K562 (cell line): ENCODE measurements at regions not wholly inside any gene's neighbourhood (a gene's known extent, or its start where the extent isn't known, plus 50 kb on each side); places are given as distances from the start of the nearest gene placed in this dataset.

ENCODE experiments used
- ATAC-seq: fragments of 200-7000 bp; cut with Tn5 transposase; 3 replicates; pipeline ENCODE4 v1.9.1; 2020; ENCODE audit warnings: moderate library complexity
- BruUV-seq: library from RNA; stranded (reverse); fragments of 400-500 nt; replicated peaks from 2 replicates; lab custom pipeline; 2021; lab: Mats Ljungman, UMichigan
- CTCF ChIA-PET: fragments of 300-600 bp; formaldehyde crosslinking; extraction: SDS; loops from one replicate; lab custom pipeline; 2021; ENCODE audit warnings: low intra/inter-chr PET ratio; lab: Yijun Ruan, JAX
- POLR2A ChIA-PET: fragments of 300-600, 350-650 bp; sonication (Branson Sonifier 250); formaldehyde crosslinking; extraction: SDS; loops from one replicate; lab custom pipeline; 2021; ENCODE audit warnings: antibody characterized with exemption, inconsistent platforms; lab: Yijun Ruan, JAX
- DNase-seq, 4 experiments: peaks; one replicate each; pipeline versions ENCODE4 v3.0.0 to v3.0.0-alpha.2; 2011 to 2018; ENCODE audit warnings: low spot score in 3 of 4, mixed read lengths in 3 of 4; ENCODE audit errors: extremely low read depth in 1 of 4
- FAIRE-seq: peaks from 2 replicates; lab custom pipeline; 2011; peaks lifted over from hg19 to GRCh38; lab: Jason Lieb, UNC
- H2AFZ ChIP-seq: 2 replicates; pipeline ENCODE4 v1.6.0; 2011; ENCODE audit warnings: low read depth, low read length, control low read depth, inconsistent platforms
- H3K27ac ChIP-seq: fragments of 200-600 bp; 3 replicates; pipeline ENCODE4 v1.8.0; 2011; ENCODE audit warnings: low read depth, mild to moderate bottlenecking, control low read depth, inconsistent platforms, low read length, moderate library complexity, mixed read lengths; ENCODE audit errors: extremely low read depth
- H3K27me3 ChIP-seq, 2 experiments: fragments of 300-600 bp in 1 of 2; 2 replicates in 1 of 2; 3 replicates in 1 of 2; pipeline versions ENCODE4 v1.6.0 to v1.8.0; 2011; ENCODE audit warnings: inconsistent platforms in 2 of 2, low read length in 2 of 2, mild to moderate bottlenecking in 1 of 2, mixed read lengths in 1 of 2, moderate library complexity in 1 of 2; ENCODE audit not compliant: control insufficient read depth in 2 of 2, insufficient read depth in 2 of 2
- H3K36me3 ChIP-seq: fragments of 300-600 bp; 3 replicates; pipeline ENCODE4 v1.8.0; 2011; ENCODE audit warnings: mild to moderate bottlenecking, low read length, inconsistent platforms; ENCODE audit not compliant: control insufficient read depth, insufficient read depth
- H3K4me1 ChIP-seq, 2 experiments: fragments of 200-600 bp in 1 of 2; replicated peaks in 1 of 2; 2 replicates in 1 of 2; 3 replicates in 1 of 2; pipeline versions ENCODE4 v1.5.1 to v1.8.0; 2011; ENCODE audit warnings: inconsistent platforms in 2 of 2, low read length in 2 of 2, mild to moderate bottlenecking in 1 of 2, mixed read lengths in 1 of 2, moderate library complexity in 1 of 2; ENCODE audit not compliant: control insufficient read depth in 2 of 2, insufficient read depth in 2 of 2
- H3K4me2 ChIP-seq: 2 replicates; pipeline ENCODE4 v1.6.1; 2011; ENCODE audit warnings: low read length, control low read depth, inconsistent platforms, mixed read lengths; ENCODE audit not compliant: insufficient read depth
- H3K4me3 ChIP-seq: fragments of 200-600 bp; sonication (generic), shearing (Covaris generic); 2 replicates; pipeline ENCODE4 v1.5.1; 2016; ENCODE audit warnings: control low read depth, inconsistent platforms
- H3K79me2 ChIP-seq: fragments of 200-600 bp; 3 replicates; pipeline ENCODE4 v1.8.0; 2011; ENCODE audit warnings: low read length, inconsistent platforms; ENCODE audit not compliant: control insufficient read depth, insufficient read depth
- H3K9ac ChIP-seq, 2 experiments: 2 replicates each; pipeline versions ENCODE4 v1.6.0 to v1.6.1; 2011; ENCODE audit warnings: low read depth in 2 of 2, low read length in 2 of 2, control low read depth in 1 of 2, inconsistent platforms in 1 of 2, mild to moderate bottlenecking in 1 of 2, mixed read lengths in 1 of 2; ENCODE audit not compliant: insufficient read depth in 1 of 2
- H3K9me1 ChIP-seq: one replicate; pipeline ENCODE4 v1.6.0; 2011; ENCODE audit warnings: inconsistent platforms, mild to moderate bottlenecking, low read length, moderate library complexity; ENCODE audit not compliant: control insufficient read depth, insufficient read depth
- H3K9me3 ChIP-seq: replicated peaks from 2 replicates; pipeline ENCODE4 v1.5.1; 2011; ENCODE audit warnings: low read depth, low read length, inconsistent platforms; ENCODE audit not compliant: control insufficient read depth, insufficient read depth
- H4K20me1 ChIP-seq: replicated peaks from 2 replicates; pipeline ENCODE4 v1.6.1; 2011; ENCODE audit warnings: low read length, inconsistent platforms, mixed read lengths; ENCODE audit not compliant: control insufficient read depth, insufficient read depth
- BRCA1 ChIP-seq, 2 experiments: fragments of 450-650 bp in 1 of 2; sonication (generic) in 1 of 2; formaldehyde crosslinking in 1 of 2; IDR thresholded peaks; 2 replicates each; pipeline versions ENCODE4 v1.5.0 to v1.6.1; 2017 to 2020; ENCODE audit warnings: mild to moderate bottlenecking in 1 of 2, missing genetic modification reagents in 1 of 2
- CHD2 ChIP-seq: IDR thresholded peaks from 2 replicates; pipeline ENCODE4 v1.6.1; 2011; ENCODE audit warnings: low read depth, low read length
- CXXC5 ChIP-seq: fragments of 250-450 bp; sonication (Bioruptor Pico); IDR thresholded peaks from 2 replicates; pipeline ENCODE4 v1.8.0; 2022; ENCODE audit warnings: inconsistent platforms, mild to moderate bottlenecking, moderate library complexity
- E4F1 ChIP-seq: fragments of 250-450 bp; sonication (Bioruptor Pico); IDR thresholded peaks from 2 replicates; pipeline ENCODE4 v1.5.0; 2021; ENCODE audit warnings: mild to moderate bottlenecking, borderline replicate concordance
- FOXJ2 ChIP-seq: fragments of 200-800 bp; sonication (Bioruptor generic); IDR thresholded peaks from 2 replicates; pipeline ENCODE4 v1.6.1; 2016; ENCODE audit warnings: missing genetic modification characterization, missing compliant biosample characterization
- GATA2 ChIP-seq: sonication (generic); formaldehyde crosslinking; IDR thresholded peaks from 2 replicates; pipeline ENCODE4 v1.4.0; 2020; ENCODE audit warnings: mild to moderate bottlenecking, missing genetic modification reagents
- HNRNPL ChIP-seq: fragments of 200-400 bp; formaldehyde crosslinking; IDR thresholded peaks from 2 replicates; pipeline ENCODE4 v1.6.1; 2017; ENCODE audit warnings: low read depth, mild to moderate bottlenecking, low read length
- RAD21 ChIP-seq, 2 experiments: fragments of 250-450 bp in 1 of 2; fragments of 450-650 bp in 1 of 2; sonication (Bioruptor Pico) in 1 of 2; formaldehyde crosslinking in 1 of 2; IDR thresholded peaks in 1 of 2; conservative IDR thresholded peaks in 1 of 2; 2 replicates each; pipeline versions ENCODE4 v1.4.0 to v1.8.0; 2020 to 2022; ENCODE audit warnings: mild to moderate bottlenecking in 2 of 2, moderate library complexity in 1 of 2
- STAG1 ChIP-seq: sonication (generic); formaldehyde crosslinking; IDR thresholded peaks from 2 replicates; pipeline ENCODE4 v1.5.0; 2020; ENCODE audit warnings: missing genetic modification reagents, borderline replicate concordance
- ZNF766 ChIP-seq: fragments of 200-800 bp; sonication (Bioruptor generic); conservative IDR thresholded peaks from 2 replicates; pipeline ENCODE4 v1.6.1; 2016; ENCODE audit warnings: missing genetic modification characterization, missing compliant biosample characterization
- WGBS: fragments of 100-300 bp; shearing (Covaris generic); methylation state at CpG from one replicate; pipeline ENCODE4 v1.1.6; 2016; ENCODE audit warnings: low coverage, mixed read lengths; ENCODE audit not compliant: insufficient coverage; ENCODE audit errors: missing lambda C conversion rate; 5-methylcytosine and 5-hydroxymethylcytosine counted together
- in situ Hi-C: fragments of 300-500 bp; cut with MboI; formaldehyde crosslinking; loops from 4 replicates; pipeline ENCODE4 v1.15.0; 2018; ENCODE audit warnings: inconsistent platforms, mixed read lengths
- intact Hi-C: fragments of 100-400 bp; cut with micrococcal nuclease; formaldehyde crosslinking; loops from 2 replicates; pipeline ENCODE4 v1.14.2; 2022

GRCh38 chr1:60619581-60619980 lies 462.8 kb upstream of the NFIA start:
- H3K27ac ChIP-seq, result no peak overlapping the region
- no TSS peak for BruUV-seq
- H3K4me1 ChIP-seq, result no peaks in the 10 kb centered on the region
- no peak overlapping the region for H3K4me3 ChIP-seq
- H3K9ac ChIP-seq, result no peak overlapping the region
- H2AFZ ChIP-seq, result no peak overlapping the region
- H3K9me3 ChIP-seq, result no peaks in the 10 kb centered on the region
- DNase-seq (no peak), FAIRE-seq (no peak), ATAC-seq (no peak)
- no peaks in the 10 kb centered on the region for H3K27me3 ChIP-seq
- POLR2A ChIA-PET, result no interaction called here
- 39% methylated on average over 3 of the region's 3 CpGs for WGBS
- TF ChIP-seq RAD21 (CRISPR knock-in tag; conservative IDR thresholded peaks at IDR 0.05 in 1 of 2, IDR thresholded peaks at IDR 0.05 in 1 of 2), result no peak
- no peak for TF ChIP-seq CHD2
- no peak for TF ChIP-seq GATA2 (CRISPR knock-in tag)
- TF ChIP-seq FOXJ2 (tag), result no peak
- TF ChIP-seq BRCA1 (IDR thresholded peaks at IDR 0.05), result no peak
- no peak for TF ChIP-seq BRCA1 (CRISPR knock-in tag; IDR thresholded peaks at IDR 0.05)
- TF ChIP-seq STAG1, result no peak
- TF ChIP-seq E4F1, result no peak
- no peak for TF ChIP-seq ZNF766 (CRISPR knock-in tag)
- TF ChIP-seq CXXC5 (CRISPR knock-in tag), result no peak
- no peak for TF ChIP-seq HNRNPL
- no peaks in the 10 kb centered on the region for H3K36me3 ChIP-seq
- in situ Hi-C loops (no loop called here), intact Hi-C loops (no loop called here)
- no peaks in the 10 kb centered on the region for H3K9me1 ChIP-seq
- no peak overlapping the region for H3K4me2 ChIP-seq
- H3K79me2 ChIP-seq, result no peaks in the 10 kb centered on the region
- CTCF ChIA-PET, result no interaction called here
- no peaks in the 10 kb centered on the region for H4K20me1 ChIP-seq
